Fibroblast of villous mesenchyme (primary cell): ENCODE measurements at regions not wholly inside any gene's neighbourhood (a gene's known extent, or its start where the extent isn't known, plus 50 kb on each side); places are given as distances from the start of the nearest gene placed in this dataset.

Experiments
- DNase-seq: peaks from one replicate; pipeline ENCODE4 v3.0.0-alpha.2; 2010; ENCODE audit warnings: low read depth
- H3K4me3 ChIP-seq: 2 replicates; pipeline ENCODE4 v1.5.1; 2011; ENCODE audit warnings: low read depth, mild to moderate bottlenecking, low read length
- CTCF ChIP-seq: IDR thresholded peaks from 2 replicates; pipeline ENCODE4 v1.5.1; 2012; ENCODE audit warnings: low read depth, mild to moderate bottlenecking, low read length; ENCODE audit not compliant: insufficient read depth

DNA sequence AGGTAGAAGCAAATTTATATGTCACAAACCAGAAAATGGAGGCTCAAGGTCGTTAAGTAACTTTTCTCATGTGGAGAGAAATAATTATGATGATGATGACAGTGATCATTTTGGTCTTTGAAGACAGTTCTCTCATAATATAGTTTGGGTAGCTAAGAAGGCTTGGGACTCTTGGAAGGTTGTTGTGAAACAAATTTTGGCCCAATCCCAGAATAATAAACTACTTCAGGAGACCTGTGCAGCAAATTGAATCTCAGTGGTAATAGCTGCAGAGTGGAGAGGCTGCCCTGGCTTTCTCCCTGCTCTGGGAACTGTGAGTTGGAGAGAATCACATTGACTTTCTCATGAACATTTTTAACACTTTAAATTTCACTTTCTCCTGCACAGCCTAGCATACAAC, 217.2 kb upstream of the BOD1L1 start:
- no peak overlapping the region for H3K4me3 ChIP-seq
- TF ChIP-seq CTCF = no peak
- DNase-seq = peak; percentile 53

- peak; percentile 72 for DNase-seq
- no peak for TF ChIP-seq CTCF
Observed at GRCh38 chr4:13849778-13850177, 222.3 kb upstream of the BOD1L1 start.

DNA sequence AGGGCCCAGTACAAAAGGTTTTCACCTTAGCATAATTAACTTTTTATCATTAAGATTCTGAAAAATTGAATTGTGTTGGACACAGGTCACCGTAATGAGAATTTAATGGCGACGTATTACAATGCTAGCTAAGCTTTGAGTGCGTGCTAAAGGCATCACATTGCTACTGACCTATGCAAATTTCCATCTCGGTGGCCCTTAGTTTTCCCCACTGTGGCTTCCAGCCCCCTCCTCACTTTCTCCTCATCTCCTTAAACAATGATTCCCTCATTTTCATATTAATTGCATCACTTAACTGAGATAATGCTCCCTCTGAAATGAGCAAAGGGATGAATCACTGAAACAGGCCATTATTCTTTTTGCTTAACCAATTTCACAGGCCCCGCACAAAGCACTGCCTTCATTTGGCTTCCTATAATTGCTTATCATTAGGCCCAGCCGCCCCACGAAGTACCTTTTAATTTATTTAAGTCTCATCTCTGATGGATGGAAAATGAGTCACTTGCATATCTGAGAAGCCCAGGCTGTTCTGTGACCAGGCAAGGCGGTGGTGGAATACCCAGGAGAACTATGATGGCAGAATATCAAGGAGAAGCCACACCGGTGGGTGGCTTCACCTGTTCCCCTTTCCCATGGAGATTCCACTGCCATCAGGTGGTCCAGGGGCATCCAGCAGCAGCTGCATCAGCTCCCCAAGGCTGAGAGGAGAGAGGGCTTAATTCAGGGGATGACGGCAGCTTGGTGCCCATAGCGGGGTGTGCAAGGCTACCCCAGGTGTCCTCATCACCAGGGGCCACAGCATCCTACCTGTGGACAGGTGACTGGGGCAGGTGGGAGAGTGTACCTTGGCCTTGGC, 223.8 kb upstream of the BOD1L1 start:
- no peak overlapping the region for H3K4me3 ChIP-seq
- no peak for DNase-seq
- TF ChIP-seq CTCF = no peak

More at GRCh38 chr4:13849778-13850177, 222.3 kb upstream of the BOD1L1 start:
- no peak overlapping the region for H3K4me3 ChIP-seq

GRCh38 chr4:13852411-13852810, 224.9 kb upstream of the BOD1L1 start:
- no peak overlapping the region for H3K4me3 ChIP-seq
- DNase-seq = no peak
- TF ChIP-seq CTCF = no peak

GRCh38 chr4:13856387-13856786, 228.9 kb upstream of the BOD1L1 start:
- no peak for DNase-seq
- no peak for TF ChIP-seq CTCF
- no peak overlapping the region for H3K4me3 ChIP-seq

DNA sequence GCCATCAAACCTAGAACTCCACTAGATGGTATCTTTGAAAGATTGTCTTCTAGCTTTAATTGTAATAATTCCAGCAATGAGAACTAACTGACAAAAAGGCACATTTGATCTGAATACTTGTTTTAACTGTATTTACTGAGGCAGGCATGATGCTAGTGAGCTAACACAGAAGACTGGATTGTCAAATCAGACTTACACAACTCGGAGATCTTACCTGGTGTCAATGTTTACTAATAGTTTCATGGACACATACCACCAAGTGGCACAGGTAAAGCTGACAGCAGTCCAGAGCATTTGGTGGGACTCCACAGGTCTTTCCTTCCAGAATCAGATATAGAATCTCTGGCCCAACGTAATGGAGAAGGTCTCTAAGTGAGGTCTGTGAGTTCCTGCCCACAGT, 229.9 kb upstream of the BOD1L1 start:
- no peak overlapping the region for H3K4me3 ChIP-seq
- no peak for DNase-seq
- no peak for TF ChIP-seq CTCF

GRCh38 chr4:13857800-13858199, 230.3 kb upstream of the BOD1L1 start:
- TF ChIP-seq CTCF = no peak
- DNase-seq = no peak
- no peak overlapping the region for H3K4me3 ChIP-seq
